HepG2 (cell line): ENCODE measurements at regions not wholly inside any gene's neighbourhood (a gene's known extent, or its start where the extent isn't known, plus 50 kb on each side); places are given as distances from the start of the nearest gene placed in this dataset.

Experiments
- AFF4 ChIP-seq: sonication (generic); formaldehyde crosslinking; IDR thresholded peaks from 2 replicates; pipeline ENCODE4 v1.4.0; 2020; ENCODE audit warnings: missing genetic modification reagents
- ATF1 ChIP-seq: IDR thresholded peaks from 2 replicates; pipeline ENCODE4 v1.6.1; 2016; ENCODE audit warnings: mild to moderate bottlenecking, control low read depth
- DR1 ChIP-seq: sonication (generic); formaldehyde crosslinking; IDR thresholded peaks from 2 replicates; pipeline ENCODE4 v1.8.0; 2021; ENCODE audit warnings: mild to moderate bottlenecking, missing genetic modification reagents, inconsistent platforms
- ELF4 ChIP-seq: sonication (generic); formaldehyde crosslinking; IDR thresholded peaks from 2 replicates; pipeline ENCODE4 v1.5.0; 2020; ENCODE audit warnings: missing genetic modification reagents, mild to moderate bottlenecking, moderate library complexity, borderline replicate concordance
- HOXD1 ChIP-seq: sonication (generic); formaldehyde crosslinking; IDR thresholded peaks from 2 replicates; pipeline ENCODE4 v1.5.0; 2020; ENCODE audit warnings: missing genetic modification reagents
- POLR2AphosphoS2 ChIP-seq: IDR thresholded peaks from 2 replicates; pipeline ENCODE4 v1.6.1; 2011; ENCODE audit warnings: low read depth, low read length, improper control_type of control experiment
- SNAPC2 ChIP-seq: sonication (generic); formaldehyde crosslinking; IDR thresholded peaks from 2 replicates; pipeline ENCODE4 v1.8.1; 2022; ENCODE audit warnings: mild to moderate bottlenecking, missing genetic modification reagents
- TGIF2 ChIP-seq: IDR thresholded peaks from 2 replicates; pipeline ENCODE4 v1.6.1; 2016; ENCODE audit warnings: control low read depth, missing compliant biosample characterization
- ZNF792 ChIP-seq: IDR thresholded peaks from 2 replicates; pipeline ENCODE4 v1.6.1; 2016
- ZNF850 ChIP-seq: sonication (generic); formaldehyde crosslinking; conservative IDR thresholded peaks from 2 replicates; pipeline ENCODE4 v1.9.0; 2021; ENCODE audit warnings: mild to moderate bottlenecking, missing genetic modification reagents
- TF ChIP-seq, protein P1 (sequence below): sonication (generic); formaldehyde crosslinking; IDR thresholded peaks from 2 replicates; pipeline ENCODE4 v1.9.0; 2022; ENCODE audit warnings: missing genetic modification reagents, mild to moderate bottlenecking, borderline replicate concordance
- TF ChIP-seq, protein P2 (sequence below): IDR thresholded peaks from 2 replicates; pipeline ENCODE4 v1.6.1; 2016; ENCODE audit warnings: low read depth, missing genetic modification reagents, missing compliant biosample characterization

DNA sequence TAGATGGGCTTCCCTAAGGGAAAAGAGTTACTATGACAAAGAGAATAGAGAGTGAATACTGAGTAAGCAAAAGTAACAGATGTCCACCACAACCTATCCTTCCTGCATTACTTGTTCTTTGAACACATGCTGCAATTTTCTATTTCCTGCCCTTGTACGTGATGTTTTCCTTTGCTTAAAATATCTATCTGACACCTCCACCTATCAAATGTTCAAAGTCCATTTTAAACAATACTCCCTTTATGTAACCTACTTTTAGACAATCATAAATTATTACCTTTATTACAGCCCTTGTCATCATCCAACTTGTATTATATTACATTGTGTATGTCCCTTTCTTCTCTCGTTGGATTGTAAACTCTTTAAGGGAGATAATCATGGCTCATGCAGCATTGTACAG, 147.2 kb upstream of the DYRK2 start (continued):
- no peak for TF ChIP-seq AFF4 (CRISPR knock-in tag)
- TF ChIP-seq ZNF850 (CRISPR knock-in tag), result no peak
- no peak for TF ChIP-seq ELF4 (CRISPR knock-in tag)
- no peak for TF ChIP-seq ATF1
- no peak for TF ChIP-seq ZNF792 (CRISPR knock-in tag)
- no peak for TF ChIP-seq DR1 (CRISPR knock-in tag)
- TF ChIP-seq, protein P1, sequence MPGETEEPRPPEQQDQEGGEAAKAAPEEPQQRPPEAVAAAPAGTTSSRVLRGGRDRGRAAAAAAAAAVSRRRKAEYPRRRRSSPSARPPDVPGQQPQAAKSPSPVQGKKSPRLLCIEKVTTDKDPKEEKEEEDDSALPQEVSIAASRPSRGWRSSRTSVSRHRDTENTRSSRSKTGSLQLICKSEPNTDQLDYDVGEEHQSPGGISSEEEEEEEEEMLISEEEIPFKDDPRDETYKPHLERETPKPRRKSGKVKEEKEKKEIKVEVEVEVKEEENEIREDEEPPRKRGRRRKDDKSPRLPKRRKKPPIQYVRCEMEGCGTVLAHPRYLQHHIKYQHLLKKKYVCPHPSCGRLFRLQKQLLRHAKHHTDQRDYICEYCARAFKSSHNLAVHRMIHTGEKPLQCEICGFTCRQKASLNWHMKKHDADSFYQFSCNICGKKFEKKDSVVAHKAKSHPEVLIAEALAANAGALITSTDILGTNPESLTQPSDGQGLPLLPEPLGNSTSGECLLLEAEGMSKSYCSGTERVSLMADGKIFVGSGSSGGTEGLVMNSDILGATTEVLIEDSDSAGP, result no peak
- TF ChIP-seq, protein P2, sequence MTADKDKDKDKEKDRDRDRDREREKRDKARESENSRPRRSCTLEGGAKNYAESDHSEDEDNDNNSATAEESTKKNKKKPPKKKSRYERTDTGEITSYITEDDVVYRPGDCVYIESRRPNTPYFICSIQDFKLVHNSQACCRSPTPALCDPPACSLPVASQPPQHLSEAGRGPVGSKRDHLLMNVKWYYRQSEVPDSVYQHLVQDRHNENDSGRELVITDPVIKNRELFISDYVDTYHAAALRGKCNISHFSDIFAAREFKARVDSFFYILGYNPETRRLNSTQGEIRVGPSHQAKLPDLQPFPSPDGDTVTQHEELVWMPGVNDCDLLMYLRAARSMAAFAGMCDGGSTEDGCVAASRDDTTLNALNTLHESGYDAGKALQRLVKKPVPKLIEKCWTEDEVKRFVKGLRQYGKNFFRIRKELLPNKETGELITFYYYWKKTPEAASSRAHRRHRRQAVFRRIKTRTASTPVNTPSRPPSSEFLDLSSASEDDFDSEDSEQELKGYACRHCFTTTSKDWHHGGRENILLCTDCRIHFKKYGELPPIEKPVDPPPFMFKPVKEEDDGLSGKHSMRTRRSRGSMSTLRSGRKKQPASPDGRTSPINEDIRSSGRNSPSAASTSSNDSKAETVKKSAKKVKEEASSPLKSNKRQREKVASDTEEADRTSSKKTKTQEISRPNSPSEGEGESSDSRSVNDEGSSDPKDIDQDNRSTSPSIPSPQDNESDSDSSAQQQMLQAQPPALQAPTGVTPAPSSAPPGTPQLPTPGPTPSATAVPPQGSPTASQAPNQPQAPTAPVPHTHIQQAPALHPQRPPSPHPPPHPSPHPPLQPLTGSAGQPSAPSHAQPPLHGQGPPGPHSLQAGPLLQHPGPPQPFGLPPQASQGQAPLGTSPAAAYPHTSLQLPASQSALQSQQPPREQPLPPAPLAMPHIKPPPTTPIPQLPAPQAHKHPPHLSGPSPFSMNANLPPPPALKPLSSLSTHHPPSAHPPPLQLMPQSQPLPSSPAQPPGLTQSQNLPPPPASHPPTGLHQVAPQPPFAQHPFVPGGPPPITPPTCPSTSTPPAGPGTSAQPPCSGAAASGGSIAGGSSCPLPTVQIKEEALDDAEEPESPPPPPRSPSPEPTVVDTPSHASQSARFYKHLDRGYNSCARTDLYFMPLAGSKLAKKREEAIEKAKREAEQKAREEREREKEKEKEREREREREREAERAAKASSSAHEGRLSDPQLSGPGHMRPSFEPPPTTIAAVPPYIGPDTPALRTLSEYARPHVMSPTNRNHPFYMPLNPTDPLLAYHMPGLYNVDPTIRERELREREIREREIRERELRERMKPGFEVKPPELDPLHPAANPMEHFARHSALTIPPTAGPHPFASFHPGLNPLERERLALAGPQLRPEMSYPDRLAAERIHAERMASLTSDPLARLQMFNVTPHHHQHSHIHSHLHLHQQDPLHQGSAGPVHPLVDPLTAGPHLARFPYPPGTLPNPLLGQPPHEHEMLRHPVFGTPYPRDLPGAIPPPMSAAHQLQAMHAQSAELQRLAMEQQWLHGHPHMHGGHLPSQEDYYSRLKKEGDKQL, result no peak
- no peak for TF ChIP-seq HOXD1 (CRISPR knock-in tag)
- no peak for TF ChIP-seq POLR2AphosphoS2
- no peak for TF ChIP-seq TGIF2 (CRISPR knock-in tag)
- TF ChIP-seq SNAPC2 (CRISPR knock-in tag), result no peak
